ENCODE measurements at regions not wholly inside any gene's neighbourhood (a gene's known extent, or its start where the extent isn't known, plus 50 kb on each side); places are given as distances from the start of the nearest gene placed in this dataset.
"Not testable (repeated sequence)": the region's sequence is repeated elsewhere in the genome, so short reads cannot be mapped to it uniquely, and the experiment has no call there.

DNA sequence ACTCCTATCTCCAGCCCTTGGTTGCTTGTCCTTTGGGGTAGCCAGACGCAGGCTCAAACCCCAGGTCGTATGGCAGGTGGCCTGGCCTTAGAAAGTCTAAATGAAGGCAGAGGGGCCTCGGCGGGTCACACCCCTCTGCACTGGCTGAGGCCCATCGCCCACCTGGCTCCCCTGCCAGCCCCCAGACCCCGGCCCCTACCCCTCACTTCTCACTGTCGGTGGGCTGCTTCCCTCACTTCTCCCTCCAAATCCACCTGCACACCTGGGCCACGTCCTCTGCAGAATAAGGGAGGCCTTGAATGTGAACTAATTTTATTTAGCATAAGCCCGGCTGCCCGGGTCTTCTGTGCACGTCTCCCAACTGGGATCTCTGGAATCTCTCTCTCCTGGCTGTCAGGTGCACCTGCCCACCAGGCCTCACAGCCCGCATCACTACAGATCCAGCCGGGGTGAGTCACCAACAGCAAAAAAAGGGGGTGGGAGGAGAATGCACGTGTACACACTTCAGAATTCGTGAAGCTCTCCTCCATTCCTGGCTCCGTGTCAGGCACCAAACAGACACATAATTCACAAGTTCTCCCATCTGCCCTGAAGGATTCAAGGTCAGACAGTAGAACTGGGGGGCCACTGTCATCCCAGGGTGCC is 107.5 kb upstream of the SIM2 start:
- DNase-seq (ENCODE audit: low read depth in 2 of 2, low spot score in 1 of 2), result no peak

GRCh38 chr21:36596174-36596573 is 102.7 kb upstream of the SIM2 start:
- no peak for DNase-seq (ENCODE audit: low read depth in 2 of 2, low spot score in 1 of 2)

DNA sequence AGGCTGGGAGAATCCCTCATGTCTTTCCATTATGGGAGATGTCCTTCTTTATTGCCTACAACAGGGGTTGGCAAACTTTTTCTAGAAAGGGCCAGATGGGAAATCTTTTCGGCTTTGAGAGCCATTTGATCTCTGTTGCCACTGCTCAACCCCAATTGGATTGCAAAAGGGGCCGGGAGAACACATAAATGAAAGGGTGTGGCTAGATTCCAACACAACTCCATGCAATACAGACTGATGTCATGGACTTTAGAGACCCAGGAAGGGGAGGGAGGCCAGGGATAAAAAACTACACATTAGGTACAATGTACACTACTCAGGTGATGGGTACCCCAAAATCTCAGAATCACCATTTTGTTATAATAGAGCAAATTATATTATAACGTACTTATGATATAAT is 97.6 kb upstream of the SIM2 start:
- no peak for DNase-seq (ENCODE audit: low read depth in 2 of 2, low spot score in 1 of 2)

DNA sequence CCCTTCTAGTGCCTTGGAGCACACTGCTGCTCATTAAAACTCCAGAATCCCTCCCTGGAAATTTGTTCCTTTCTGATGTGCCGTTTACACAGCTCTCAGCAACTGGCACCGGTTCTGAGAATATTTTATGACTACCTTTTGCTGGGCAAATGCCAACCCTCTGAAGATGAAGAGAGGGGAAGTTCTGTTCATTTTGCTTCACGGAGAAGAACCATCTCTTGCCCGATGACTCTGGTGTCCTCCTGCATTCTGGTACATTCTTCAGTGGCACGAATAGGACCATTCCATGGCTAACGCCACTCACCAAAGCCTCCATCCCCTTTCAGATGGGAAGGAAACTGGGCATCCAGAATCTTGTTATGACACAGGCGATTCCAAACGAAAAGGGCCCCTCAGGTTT is 96.2 kb upstream of the SIM2 start:
- DNase-seq (ENCODE audit: low read depth in 2 of 2, low spot score in 1 of 2), result no peak

DNA sequence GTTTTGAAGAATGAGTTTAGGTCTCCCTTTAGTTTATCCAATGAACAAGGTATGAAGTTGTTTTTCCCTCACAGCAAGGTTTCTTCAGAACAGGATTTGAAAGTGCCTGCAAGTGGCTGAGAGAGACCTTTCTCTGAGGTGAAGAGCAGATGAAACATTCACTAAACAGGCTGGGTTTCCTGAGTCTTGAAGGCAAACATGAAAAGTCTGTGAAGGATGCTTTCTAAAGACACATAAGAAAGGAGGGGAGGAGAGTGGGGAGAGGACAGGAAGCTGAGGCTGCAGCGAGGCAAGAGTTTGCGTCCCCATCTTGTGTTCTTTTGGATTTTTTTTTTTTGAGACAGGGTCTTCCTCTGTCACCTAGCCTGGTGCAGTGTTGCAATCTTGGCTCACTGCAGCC is 95.7 kb upstream of the SIM2 start:
- no peak for DNase-seq (ENCODE audit: low read depth in 2 of 2, low spot score in 1 of 2)

GRCh38 chr21:36605426-36605825 is 93.5 kb upstream of the SIM2 start:
- DNase-seq (ENCODE audit: low read depth in 2 of 2, low spot score in 1 of 2), result no peak

- no peak for DNase-seq (ENCODE audit: low read depth in 2 of 2, low spot score in 1 of 2)
These were observed 92.5 kb upstream of the SIM2 start for GRCh38 chr21:36606287-36606982.

GRCh38 chr21:36606983-36607325 is 92.0 kb upstream of the SIM2 start:
- DNase-seq (ENCODE audit: low read depth in 2 of 2, low spot score in 1 of 2), result no peak

- DNase-seq (ENCODE audit: low read depth in 2 of 2, low spot score in 1 of 2), result no peak
These were observed 90.6 kb upstream of the SIM2 start for GRCh38 chr21:36608041-36608896.

DNA sequence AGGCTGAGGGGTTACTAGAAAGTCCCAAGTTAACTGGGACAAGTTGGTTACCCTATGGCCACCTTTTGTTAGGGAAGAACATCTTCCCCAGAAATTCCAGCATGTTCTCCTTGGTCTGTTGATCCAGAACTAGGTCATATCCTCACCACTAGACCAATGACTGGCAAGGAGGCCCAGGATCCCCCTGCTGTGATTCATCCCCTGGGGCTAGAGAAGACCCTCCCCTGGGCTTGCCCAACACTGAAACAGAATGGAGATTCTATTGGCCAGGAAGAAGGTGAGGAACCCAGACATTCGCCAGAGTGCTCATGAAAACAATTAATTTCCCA is 90.1 kb upstream of the SIM2 start:
- no peak for DNase-seq (ENCODE audit: low read depth in 2 of 2, low spot score in 1 of 2)

GRCh38 chr21:36609654-36610053 is 89.3 kb upstream of the SIM2 start:
- DNase-seq (ENCODE audit: low read depth in 2 of 2, low spot score in 1 of 2), result no peak

GRCh38 chr21:36610201-36610600 is 88.7 kb upstream of the SIM2 start:
- no peak for DNase-seq (ENCODE audit: low read depth in 2 of 2, low spot score in 1 of 2)

GRCh38 chr21:36610935-36611334 is 88.0 kb upstream of the SIM2 start:
- DNase-seq (ENCODE audit: low read depth in 2 of 2, low spot score in 1 of 2), result no peak

- DNase-seq (ENCODE audit: low read depth in 2 of 2, low spot score in 1 of 2), result no peak
These were observed 87.5 kb upstream of the SIM2 start for GRCh38 chr21:36611379-36611778.

- DNase-seq (ENCODE audit: low read depth in 2 of 2, low spot score in 1 of 2), result no peak
These were observed 85.9 kb upstream of the SIM2 start for GRCh38 chr21:36613059-36613458.

DNA sequence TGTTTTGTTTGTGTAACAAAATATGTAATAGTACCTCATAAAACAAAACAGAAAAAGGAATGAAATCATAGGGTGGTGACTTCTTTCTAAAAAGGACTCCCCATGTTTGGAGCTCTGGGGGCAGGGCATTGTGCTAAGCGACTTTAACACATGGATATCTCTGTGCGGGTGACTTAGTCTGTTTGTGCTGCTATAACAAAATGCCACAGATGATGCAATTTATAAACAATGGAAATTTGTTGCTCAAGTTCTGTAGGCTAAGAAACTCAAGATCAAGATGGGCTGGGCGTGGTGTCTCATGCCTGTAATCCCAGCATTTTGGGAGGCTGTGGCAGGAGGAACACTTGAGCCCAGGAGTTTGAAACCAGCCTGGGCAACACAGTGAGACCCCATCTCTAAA is 85.4 kb upstream of the SIM2 start:
- no peak for DNase-seq (ENCODE audit: low read depth in 2 of 2, low spot score in 1 of 2)

DNA sequence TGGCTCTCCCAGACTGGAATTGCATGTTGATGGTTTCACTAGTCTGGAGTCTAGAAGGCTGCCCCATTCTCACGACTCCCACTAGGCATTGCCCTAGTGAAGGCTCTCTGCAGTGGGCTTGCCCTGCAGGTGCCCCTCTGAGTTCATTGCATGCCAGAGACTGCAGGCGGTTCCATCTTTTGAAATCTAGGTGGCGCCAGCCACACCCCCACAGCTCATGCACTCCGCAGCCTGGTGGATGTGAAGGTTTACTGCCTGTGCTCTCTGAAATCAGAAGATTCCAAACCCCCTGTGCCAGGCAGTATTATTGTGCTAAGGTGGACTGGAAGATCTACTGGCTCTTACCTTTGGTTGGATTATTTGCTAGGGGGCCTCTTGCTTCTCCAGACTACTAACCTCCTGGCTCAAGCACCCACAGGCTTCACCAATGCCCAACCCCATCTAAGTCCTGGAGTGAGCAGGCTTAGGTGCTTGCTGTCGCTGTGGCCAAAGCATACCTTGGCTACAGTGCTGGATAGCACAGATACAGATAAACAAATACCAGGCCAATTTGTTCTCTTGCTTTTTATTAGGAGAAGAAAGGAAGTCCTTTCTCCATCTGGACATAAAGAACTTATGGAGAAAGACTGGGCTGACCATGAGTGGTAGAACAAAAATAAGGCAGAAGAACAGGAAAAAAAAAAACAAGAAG is 83.5 kb upstream of the SIM2 start:
- DNase-seq (ENCODE audit: low read depth in 2 of 2, low spot score in 1 of 2), result no peak

- DNase-seq (ENCODE audit: low read depth in 2 of 2, low spot score in 1 of 2), result not testable (repeated sequence)
These were observed 82.1 kb upstream of the SIM2 start for GRCh38 chr21:36616773-36617172.

- DNase-seq (ENCODE audit: low read depth in 2 of 2, low spot score in 1 of 2), result not testable (repeated sequence)
These were observed 77.1 kb upstream of the SIM2 start for GRCh38 chr21:36621794-36622193.

DNA sequence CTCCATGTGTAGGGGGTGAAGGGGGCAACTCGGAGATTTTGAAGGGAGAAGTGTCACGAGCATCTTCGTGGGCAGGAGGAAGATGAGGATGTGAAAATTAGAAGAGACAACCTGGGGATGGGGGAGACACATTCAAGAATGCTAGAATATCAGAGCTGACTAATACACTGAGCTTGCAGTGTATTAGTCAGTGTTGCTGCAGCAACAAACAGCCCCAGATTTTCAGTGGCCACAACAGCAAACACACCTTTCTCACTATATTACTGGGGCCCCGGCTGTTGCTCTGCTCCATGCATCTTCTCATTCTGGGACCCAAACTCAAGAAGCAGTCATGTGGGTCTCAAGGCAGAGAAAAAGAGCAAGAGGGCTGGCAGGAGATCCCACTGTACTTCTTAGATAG is 74.8 kb upstream of the SIM2 start:
- no peak for DNase-seq (ENCODE audit: low read depth in 2 of 2, low spot score in 1 of 2)

DNA sequence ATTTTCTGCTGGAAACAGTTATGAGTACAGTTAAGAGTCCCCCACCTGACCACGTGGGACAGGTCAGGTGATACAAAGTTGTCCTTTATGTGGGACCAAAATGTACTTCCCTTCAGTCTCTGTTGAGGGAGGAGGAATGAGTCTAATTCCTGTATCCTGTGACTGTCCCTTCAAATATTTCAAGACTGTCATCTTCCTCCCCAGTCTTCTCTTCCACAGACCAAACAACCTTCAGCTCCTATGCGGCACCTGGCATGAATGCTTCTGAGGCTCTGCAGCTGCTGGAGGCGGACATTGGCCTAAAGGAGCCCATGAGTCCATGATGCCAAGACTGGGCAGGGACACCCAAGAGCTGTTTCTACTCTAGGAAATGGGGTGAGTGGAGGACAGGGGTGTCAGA is 72.1 kb upstream of the SIM2 start:
- DNase-seq (ENCODE audit: low read depth in 2 of 2, low spot score in 1 of 2), result no peak

- no peak for DNase-seq (ENCODE audit: low read depth in 2 of 2, low spot score in 1 of 2)
These were observed 71.7 kb upstream of the SIM2 start for GRCh38 chr21:36627242-36627641.
